ENCODE measurements at regions not wholly inside any gene's neighbourhood (a gene's known extent, or its start where the extent isn't known, plus 50 kb on each side); places are given as distances from the start of the nearest gene placed in this dataset.
"Not testable (repeated sequence)": the region's sequence is repeated elsewhere in the genome, so short reads cannot be mapped to it uniquely, and the experiment has no call there.

DNA sequence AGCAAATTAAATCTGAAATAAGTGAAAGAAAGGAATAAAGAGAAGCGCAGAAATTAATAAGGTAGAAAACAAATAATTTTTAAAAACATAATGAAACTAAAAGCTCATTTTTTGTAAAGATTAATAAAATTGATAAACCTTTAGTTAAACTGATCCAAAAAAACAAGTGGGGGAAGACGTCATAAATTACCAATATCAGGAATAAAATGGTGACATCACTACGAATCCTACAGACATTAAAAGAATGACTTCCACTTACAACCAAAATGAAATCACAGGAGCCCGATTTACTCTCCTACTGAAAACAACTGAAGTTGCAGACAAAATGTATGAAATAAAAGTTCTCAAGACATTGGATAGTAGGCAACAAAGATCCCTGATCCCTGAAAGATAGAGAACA is 68.1 kb upstream of the IFFO2 start:
- no peak overlapping the region for H3K27ac ChIP-seq (ENCODE audit: low read depth in 1 of 3, low read length in 2 of 3)
- FAIRE-seq: no peak
- DNase-seq: no peak
- H3K4me1 ChIP-seq (ENCODE audit: control insufficient read depth in 3 of 3, insufficient read depth in 2 of 3, low read depth in 1 of 3, low read length in 2 of 3): peaks cover 0 to 5% (median 0%) of the 10 kb centered on the region in 3 donors
- H3K27me3 ChIP-seq (ENCODE audit: control insufficient read depth in 3 of 3, insufficient read depth in 3 of 3, low read length in 3 of 3): peaks cover 0 to 4% (median 0%) of the 10 kb centered on the region in 3 donors
- WGBS, 3 donors: 86 to 93% (median 90%) methylated on average over 4 of the region's 4 CpGs
- no peaks in the 10 kb centered on the region for H3K9me3 ChIP-seq (ENCODE audit: control insufficient read depth in 2 of 2, insufficient read depth in 1 of 2, low read depth in 1 of 2, low read length in 1 of 2)
- H3K36me3 ChIP-seq (ENCODE audit: control insufficient read depth in 3 of 3, insufficient read depth in 2 of 3, low read depth in 1 of 3, low read length in 3 of 3): no peaks in the 10 kb centered on the region
- no peak overlapping the region for H3K4me3 ChIP-seq (ENCODE audit: low read depth in 1 of 3, low read length in 3 of 3)

DNA sequence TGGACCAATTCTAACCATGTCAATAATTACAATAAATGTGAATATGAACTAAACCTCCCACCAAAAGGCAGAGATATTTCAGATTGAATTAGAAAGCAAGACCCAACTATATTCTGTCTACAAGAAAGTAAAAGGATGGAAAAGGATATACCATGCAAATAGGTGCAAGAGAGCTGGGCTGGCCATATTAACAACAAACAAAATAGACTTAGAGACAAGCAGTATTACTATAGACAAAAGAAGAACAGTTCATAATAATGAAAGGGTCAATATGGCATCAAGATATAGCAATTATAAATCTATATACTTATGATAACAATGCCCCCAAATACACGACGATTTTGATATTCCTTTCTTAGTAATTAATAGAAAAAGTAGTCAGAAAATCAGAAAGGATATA is 67.3 kb upstream of the IFFO2 start:
- Histone ChIP-seq H3K36me3 (ENCODE audit: control insufficient read depth in 3 of 3, insufficient read depth in 2 of 3, low read depth in 1 of 3, low read length in 3 of 3) (no peaks in the 10 kb centered on the region), H3K27ac (ENCODE audit: low read depth in 1 of 3, low read length in 2 of 3) (no peak overlapping the region), H3K4me1 (ENCODE audit: control insufficient read depth in 3 of 3, insufficient read depth in 2 of 3, low read depth in 1 of 3, low read length in 2 of 3) (peaks cover 0 to 5% (median 0%) of the 10 kb centered on the region in 3 donors), H3K9me3 (ENCODE audit: control insufficient read depth in 2 of 2, insufficient read depth in 1 of 2, low read depth in 1 of 2, low read length in 1 of 2) (no peaks in the 10 kb centered on the region), H3K4me3 (ENCODE audit: low read depth in 1 of 3, low read length in 3 of 3) (no peak overlapping the region), H3K27me3 (ENCODE audit: control insufficient read depth in 3 of 3, insufficient read depth in 3 of 3, low read length in 3 of 3) (peaks cover 0 to 4% (median 0%) of the 10 kb centered on the region in 3 donors)
- 46 to 83% (median 75%) methylated on average over 2 of the region's 2 CpGs for WGBS, 3 donors
- FAIRE-seq (no peak), DNase-seq (no peak)

GRCh38 chr1:19021845-19022244 is 65.4 kb upstream of the IFFO2 start:
- H3K36me3 ChIP-seq (ENCODE audit: control insufficient read depth in 3 of 3, insufficient read depth in 2 of 3, low read depth in 1 of 3, low read length in 3 of 3): no peaks in the 10 kb centered on the region
- WGBS, 3 donors: 10 to 19% (median 12%) methylated on average over 2 of the region's 2 CpGs
- no peak overlapping the region for H3K27ac ChIP-seq (ENCODE audit: low read depth in 1 of 3, low read length in 2 of 3)
- no peaks in the 10 kb centered on the region for H3K27me3 ChIP-seq (ENCODE audit: control insufficient read depth in 3 of 3, insufficient read depth in 3 of 3, low read length in 3 of 3)
- FAIRE-seq (no peak), DNase-seq (peak; percentile 43 to 79)
- peaks cover 0 to 5% (median 0%) of the 10 kb centered on the region in 3 donors for H3K4me1 ChIP-seq (ENCODE audit: control insufficient read depth in 3 of 3, insufficient read depth in 2 of 3, low read depth in 1 of 3, low read length in 2 of 3)
- H3K9me3 ChIP-seq (ENCODE audit: control insufficient read depth in 2 of 2, insufficient read depth in 1 of 2, low read depth in 1 of 2, low read length in 1 of 2): no peaks in the 10 kb centered on the region
- no peak overlapping the region for H3K4me3 ChIP-seq (ENCODE audit: low read depth in 1 of 3, low read length in 3 of 3)

DNA sequence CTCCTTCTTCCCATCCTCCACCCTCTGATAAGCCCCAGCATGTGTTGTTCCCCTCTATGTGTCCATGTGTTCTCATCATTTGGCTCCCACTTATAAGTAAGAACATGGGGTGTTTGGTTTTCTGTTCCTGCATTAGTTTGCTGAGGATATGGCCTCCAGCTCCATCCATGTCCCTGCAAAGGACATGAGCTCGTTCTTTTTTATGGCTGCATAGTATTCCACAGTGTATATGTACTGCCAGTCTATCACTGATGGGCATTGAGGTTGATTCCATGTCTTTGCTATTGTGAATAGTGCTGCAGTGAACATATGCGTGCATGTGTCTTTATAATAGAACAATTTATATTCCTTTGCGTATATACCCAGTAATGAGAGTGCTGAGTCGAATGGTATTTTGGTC is 62.8 kb upstream of the IFFO2 start:
- H3K27me3 ChIP-seq (ENCODE audit: control insufficient read depth in 3 of 3, insufficient read depth in 3 of 3, low read length in 3 of 3); H3K4me1 ChIP-seq (ENCODE audit: control insufficient read depth in 3 of 3, insufficient read depth in 2 of 3, low read depth in 1 of 3, low read length in 2 of 3); H3K36me3 ChIP-seq (ENCODE audit: control insufficient read depth in 3 of 3, insufficient read depth in 2 of 3, low read depth in 1 of 3, low read length in 3 of 3); H3K9me3 ChIP-seq (ENCODE audit: control insufficient read depth in 2 of 2, insufficient read depth in 1 of 2, low read depth in 1 of 2, low read length in 1 of 2); FAIRE-seq; H3K27ac ChIP-seq (ENCODE audit: low read depth in 1 of 3, low read length in 2 of 3); H3K4me3 ChIP-seq (ENCODE audit: low read depth in 1 of 3, low read length in 3 of 3); DNase-seq: not testable (repeated sequence)
- WGBS, 3 donors: 93 to 98% (median 95%) methylated on average over 4 of the region's 4 CpGs

- Histone ChIP-seq H3K4me1 (ENCODE audit: control insufficient read depth in 3 of 3, insufficient read depth in 2 of 3, low read depth in 1 of 3, low read length in 2 of 3) (peaks cover 4 to 20% (median 4%) of the 10 kb centered on the region in 3 donors), H3K4me3 (ENCODE audit: low read depth in 1 of 3, low read length in 3 of 3) (no peak overlapping the region), H3K27me3 (ENCODE audit: control insufficient read depth in 3 of 3, insufficient read depth in 3 of 3, low read length in 3 of 3) (no peaks in the 10 kb centered on the region), H3K27ac (ENCODE audit: low read depth in 1 of 3, low read length in 2 of 3) (no peak overlapping the region), H3K9me3 (ENCODE audit: control insufficient read depth in 2 of 2, insufficient read depth in 1 of 2, low read depth in 1 of 2, low read length in 1 of 2) (no peaks in the 10 kb centered on the region), H3K36me3 (ENCODE audit: control insufficient read depth in 3 of 3, insufficient read depth in 2 of 3, low read depth in 1 of 3, low read length in 3 of 3) (no peaks in the 10 kb centered on the region)
- FAIRE-seq: no peak
- 92 to 97% (median 96%) methylated on average over 6 of the region's 6 CpGs for whole genome bisulfite sequencing, 3 donors
- DNase-seq: no peak
Measured at GRCh38 chr1:19015476-19015875, 59.0 kb upstream of the IFFO2 start.

DNA sequence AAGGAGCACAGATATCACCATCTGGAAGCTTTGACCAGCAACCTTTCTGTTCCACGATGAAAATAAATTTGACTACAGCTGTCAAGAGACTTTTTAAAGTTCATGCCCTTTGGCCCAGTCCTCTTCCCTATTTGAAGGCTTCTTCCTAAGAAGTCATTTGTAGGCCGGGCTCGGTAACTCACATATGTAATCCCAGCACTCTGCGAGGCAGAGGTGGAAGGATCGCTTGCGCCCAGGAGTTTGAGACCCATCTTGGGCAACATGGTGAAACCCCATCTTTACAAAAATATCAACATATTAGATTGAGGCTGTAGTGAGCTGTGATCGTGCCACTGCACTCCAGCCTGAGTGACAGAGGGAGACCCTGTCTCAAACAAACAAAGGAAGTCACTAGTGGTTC is 58.3 kb upstream of the IFFO2 start:
- H3K36me3 ChIP-seq (ENCODE audit: control insufficient read depth in 3 of 3, insufficient read depth in 2 of 3, low read depth in 1 of 3, low read length in 3 of 3): no peaks in the 10 kb centered on the region
- WGBS, 3 donors: 69 to 92% (median 77%) methylated on average over 7 of the region's 7 CpGs
- no peak overlapping the region for H3K27ac ChIP-seq (ENCODE audit: low read depth in 1 of 3, low read length in 2 of 3)
- DNase-seq (no peak), FAIRE-seq (no peak)
- H3K9me3 ChIP-seq (ENCODE audit: control insufficient read depth in 2 of 2, insufficient read depth in 1 of 2, low read depth in 1 of 2, low read length in 1 of 2): no peaks in the 10 kb centered on the region
- H3K4me3 ChIP-seq (ENCODE audit: low read depth in 1 of 3, low read length in 3 of 3): no peak overlapping the region
- peaks cover 5 to 27% (median 6%) of the 10 kb centered on the region in 3 donors for H3K4me1 ChIP-seq (ENCODE audit: control insufficient read depth in 3 of 3, insufficient read depth in 2 of 3, low read depth in 1 of 3, low read length in 2 of 3)
- H3K27me3 ChIP-seq (ENCODE audit: control insufficient read depth in 3 of 3, insufficient read depth in 3 of 3, low read length in 3 of 3): no peaks in the 10 kb centered on the region

DNA sequence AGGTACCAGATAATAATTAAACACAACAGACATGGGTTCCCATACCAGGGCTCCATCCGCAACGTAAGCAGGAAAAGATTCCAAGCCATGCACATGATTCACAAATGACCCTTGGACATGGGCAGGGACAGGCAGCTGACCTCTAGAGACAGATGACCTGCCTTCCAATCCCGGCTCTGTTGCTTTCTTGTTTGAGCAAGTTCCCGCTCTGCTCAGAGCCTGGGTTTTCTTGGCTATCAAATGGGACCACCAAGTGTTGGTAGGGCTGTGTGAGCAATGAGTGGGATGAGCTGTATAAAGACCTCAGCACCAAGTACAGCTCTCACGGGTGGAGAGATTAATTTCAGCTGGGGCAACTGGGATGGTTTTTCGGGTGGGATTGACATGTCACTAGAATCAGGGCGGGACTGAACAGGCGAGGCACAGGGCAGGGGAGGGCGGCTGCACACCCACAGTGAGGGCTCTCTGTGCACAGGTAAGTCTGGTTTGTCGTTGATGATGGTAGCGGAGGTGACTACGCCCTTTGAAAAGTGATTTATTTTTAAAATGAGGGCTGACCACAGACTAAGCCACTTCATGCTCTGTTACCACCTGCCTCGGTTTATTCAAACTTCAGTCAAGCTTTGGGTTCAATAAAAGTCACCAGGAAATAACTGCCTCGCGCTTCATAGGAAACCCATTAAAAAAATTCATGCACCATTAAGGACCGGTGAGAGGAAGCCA is 57.5 kb upstream of the IFFO2 start:
- peak overlapping the region in 2 of 3 donors; percentile 21 to 61 for H3K27ac ChIP-seq (ENCODE audit: low read depth in 1 of 3, low read length in 2 of 3)
- no peaks in the 10 kb centered on the region for H3K36me3 ChIP-seq (ENCODE audit: control insufficient read depth in 3 of 3, insufficient read depth in 2 of 3, low read depth in 1 of 3, low read length in 3 of 3)
- WGBS, 3 donors: 59 to 80% (median 65%) methylated on average over 16 of the region's 16 CpGs
- peak; percentile 80 to 94 for DNase-seq
- peaks cover 5 to 34% (median 6%) of the 10 kb centered on the region in 3 donors for H3K4me1 ChIP-seq (ENCODE audit: control insufficient read depth in 3 of 3, insufficient read depth in 2 of 3, low read depth in 1 of 3, low read length in 2 of 3)
- no peak for FAIRE-seq
- H3K27me3 ChIP-seq (ENCODE audit: control insufficient read depth in 3 of 3, insufficient read depth in 3 of 3, low read length in 3 of 3): no peaks in the 10 kb centered on the region
- H3K9me3 ChIP-seq (ENCODE audit: control insufficient read depth in 2 of 2, insufficient read depth in 1 of 2, low read depth in 1 of 2, low read length in 1 of 2): no peaks in the 10 kb centered on the region
- H3K4me3 ChIP-seq (ENCODE audit: low read depth in 1 of 3, low read length in 3 of 3): no peak overlapping the region

DNA sequence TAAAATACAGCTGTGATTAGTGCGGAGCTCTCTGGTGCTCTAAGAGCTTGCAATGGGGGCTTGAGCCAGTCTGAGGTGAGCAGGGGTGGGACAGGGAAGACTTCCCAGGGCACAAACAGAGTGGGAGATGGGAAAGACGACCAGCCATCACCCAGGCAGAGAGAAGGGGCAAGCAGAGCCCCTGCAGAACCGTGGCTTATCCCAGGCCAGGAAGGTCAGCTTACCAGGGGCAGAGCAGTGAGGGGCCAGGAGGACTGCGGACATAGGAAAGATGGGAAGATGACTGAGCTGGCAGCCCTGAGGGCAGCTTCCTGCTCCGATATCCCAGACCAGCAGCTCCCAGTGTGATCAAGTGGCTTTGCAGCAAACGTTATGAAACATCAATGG is 55.4 kb upstream of the IFFO2 start:
- no peaks in the 10 kb centered on the region for H3K27me3 ChIP-seq (ENCODE audit: control insufficient read depth in 3 of 3, insufficient read depth in 3 of 3, low read length in 3 of 3)
- no peaks in the 10 kb centered on the region for H3K36me3 ChIP-seq (ENCODE audit: control insufficient read depth in 3 of 3, insufficient read depth in 2 of 3, low read depth in 1 of 3, low read length in 3 of 3)
- H3K27ac ChIP-seq (ENCODE audit: low read depth in 1 of 3, low read length in 2 of 3): peak overlapping the region; percentile 6 to 75 (median 60)
- H3K9me3 ChIP-seq (ENCODE audit: control insufficient read depth in 2 of 2, insufficient read depth in 1 of 2, low read depth in 1 of 2, low read length in 1 of 2): no peaks in the 10 kb centered on the region
- DNase-seq (peak in 1 of 2 donors; percentile 11), FAIRE-seq (no peak)
- WGBS, 3 donors: 61 to 73% (median 71%) methylated on average over 6 of the region's 6 CpGs
- no peak overlapping the region for H3K4me3 ChIP-seq (ENCODE audit: low read depth in 1 of 3, low read length in 3 of 3)
- peaks cover 5 to 44% (median 9%) of the 10 kb centered on the region in 3 donors for H3K4me1 ChIP-seq (ENCODE audit: control insufficient read depth in 3 of 3, insufficient read depth in 2 of 3, low read depth in 1 of 3, low read length in 2 of 3)

All from small intestine (tissue), 7 donors.